Fibroblast of skin of right quadriceps (primary cell): ENCODE measurements at regions not wholly inside any gene's neighbourhood (a gene's known extent, or its start where the extent isn't known, plus 50 kb on each side); places are given as distances from the start of the nearest gene placed in this dataset.
"Not testable (repeated sequence)": the region's sequence is repeated elsewhere in the genome, so short reads cannot be mapped to it uniquely, and the experiment has no call there.

Experiments
- DNase-seq: peaks from one replicate; pipeline ENCODE4 v3.0.0-alpha.2; 2013

- DNase-seq = no peak
Observed at GRCh38 chr16:35198223-35199199, 1739.1 kb downstream of the TP53TG3F start.

GRCh38 chr16:35200662-35201061 lies 1741.2 kb downstream of the TP53TG3F start:
- no peak for DNase-seq

GRCh38 chr16:35201151-35201550 lies 1741.7 kb downstream of the TP53TG3F start:
- DNase-seq = no peak

GRCh38 chr16:35203636-35204035 lies 1744.2 kb downstream of the TP53TG3F start:
- DNase-seq = no peak

GRCh38 chr16:35207059-35207999 lies 1747.9 kb downstream of the TP53TG3F start:
- no peak for DNase-seq

GRCh38 chr16:35208001-35208935 lies 1748.9 kb downstream of the TP53TG3F start:
- no peak for DNase-seq

GRCh38 chr16:35210681-35211433 lies 1751.4 kb downstream of the TP53TG3F start:
- DNase-seq = no peak

GRCh38 chr16:35214840-35215239 lies 1755.4 kb downstream of the TP53TG3F start:
- DNase-seq = no peak

- DNase-seq = no peak
Observed at GRCh38 chr16:35215287-35215686, 1755.9 kb downstream of the TP53TG3F start.

GRCh38 chr16:35216261-35216660 lies 1756.8 kb downstream of the TP53TG3F start:
- DNase-seq = not testable (repeated sequence)

GRCh38 chr16:35221482-35222185 lies 1762.2 kb downstream of the TP53TG3F start:
- no peak for DNase-seq

- no peak for DNase-seq
Observed at GRCh38 chr16:35234679-35235078, 1775.3 kb downstream of the TP53TG3F start.

- no peak for DNase-seq
Observed at GRCh38 chr16:35239561-35239960, 1780.1 kb downstream of the TP53TG3F start.

- DNase-seq = no peak
Observed at GRCh38 chr16:35249051-35249450, 1789.6 kb downstream of the TP53TG3F start.

- peak; percentile 3 for DNase-seq
Observed at GRCh38 chr16:35252356-35252936, 1793.0 kb downstream of the TP53TG3F start.

- DNase-seq = no peak
Observed at GRCh38 chr16:35255186-35255803, 1795.9 kb downstream of the TP53TG3F start.

GRCh38 chr16:35255816-35256215 lies 1796.4 kb downstream of the TP53TG3F start:
- no peak for DNase-seq

GRCh38 chr16:35258381-35258780 lies 1799.0 kb downstream of the TP53TG3F start:
- DNase-seq = no peak

- no peak for DNase-seq
Observed at GRCh38 chr16:35295856-35296255, 1836.4 kb downstream of the TP53TG3F start.
